Activated CD4-positive, alpha-beta T cell treated with anti-CD3 and anti-CD28 coated beads, Interleukin-10, Interleukin-2, amounts not matched to agents 100 ng/mL and 50 ng/mL, durations not matched to agents 16 hours and 8 hours (primary cell): ENCODE measurements at regions not wholly inside any gene's neighbourhood (a gene's known extent, or its start where the extent isn't known, plus 50 kb on each side); places are given as distances from the start of the nearest gene placed in this dataset.
"Not testable (repeated sequence)": the region's sequence is repeated elsewhere in the genome, so short reads cannot be mapped to it uniquely, and the experiment has no call there.

Experiments used
- DNase-seq: peaks from one replicate; pipeline ENCODE4 v3.0.0-alpha.2; 2020

DNA sequence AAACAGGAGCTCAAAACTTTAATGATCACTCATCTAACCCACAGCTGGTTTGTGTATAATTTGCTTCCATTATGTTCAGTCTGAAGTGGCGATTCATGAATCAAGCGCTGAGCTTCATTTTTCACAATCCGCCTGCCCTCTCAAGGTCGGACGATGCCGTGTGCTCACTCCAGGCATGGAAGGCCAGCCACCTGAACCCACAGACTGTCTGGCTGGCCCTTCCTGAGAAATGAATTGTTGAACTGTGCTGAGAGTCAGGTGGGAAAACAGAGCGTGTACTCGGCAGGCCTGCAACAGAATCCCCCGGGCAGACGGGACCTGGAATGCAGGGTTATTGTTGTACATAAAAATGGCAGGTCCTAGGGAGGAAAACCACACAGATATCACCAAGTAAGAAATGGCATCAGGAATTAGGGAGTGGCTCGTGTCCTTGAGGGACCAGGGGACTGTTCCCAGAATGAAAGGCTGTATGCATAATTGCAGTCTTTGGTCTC, 375.7 kb downstream of the IRX2 start:
- no peak for DNase-seq

DNA sequence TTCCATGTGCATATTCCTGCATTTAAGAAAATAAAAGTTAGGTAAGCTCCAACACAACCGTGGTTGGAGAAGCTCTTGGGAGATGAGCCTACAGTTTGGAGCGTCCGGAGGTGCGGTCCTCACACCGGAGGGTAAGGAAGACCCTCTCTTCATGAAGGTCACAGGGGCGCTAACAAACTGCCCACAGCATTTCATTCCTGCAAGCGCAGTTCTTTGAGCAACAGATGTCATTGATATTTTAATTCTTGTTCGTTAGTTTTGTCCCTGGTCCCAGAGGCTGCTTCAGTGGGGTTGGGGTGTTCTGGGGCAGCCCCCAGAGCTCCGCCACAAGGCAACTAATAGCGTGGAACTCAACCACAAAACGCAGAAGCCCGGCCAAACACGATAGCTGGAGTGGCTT, 376.2 kb downstream of the IRX2 start:
- DNase-seq = no peak

DNA sequence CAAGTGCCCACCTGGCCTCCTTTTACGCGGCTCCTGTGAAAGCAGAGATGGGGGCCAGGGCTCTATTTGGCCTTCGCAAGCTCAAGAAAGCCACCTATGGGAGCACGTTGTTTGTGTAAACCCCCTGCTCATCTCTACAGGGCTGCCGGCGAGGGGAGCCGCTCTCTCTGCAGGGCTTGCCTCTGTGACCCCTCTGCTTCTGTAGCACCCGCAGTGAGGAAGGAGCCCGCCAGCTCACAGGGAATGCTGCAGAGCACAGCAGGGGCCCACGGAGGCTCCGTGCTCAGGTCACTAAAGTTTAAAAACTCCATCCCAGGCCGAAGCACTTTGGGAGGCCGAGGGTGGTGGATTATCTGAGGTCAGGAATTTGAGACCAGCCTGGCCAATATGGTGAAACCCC, 376.8 kb downstream of the IRX2 start:
- DNase-seq = no peak

DNA sequence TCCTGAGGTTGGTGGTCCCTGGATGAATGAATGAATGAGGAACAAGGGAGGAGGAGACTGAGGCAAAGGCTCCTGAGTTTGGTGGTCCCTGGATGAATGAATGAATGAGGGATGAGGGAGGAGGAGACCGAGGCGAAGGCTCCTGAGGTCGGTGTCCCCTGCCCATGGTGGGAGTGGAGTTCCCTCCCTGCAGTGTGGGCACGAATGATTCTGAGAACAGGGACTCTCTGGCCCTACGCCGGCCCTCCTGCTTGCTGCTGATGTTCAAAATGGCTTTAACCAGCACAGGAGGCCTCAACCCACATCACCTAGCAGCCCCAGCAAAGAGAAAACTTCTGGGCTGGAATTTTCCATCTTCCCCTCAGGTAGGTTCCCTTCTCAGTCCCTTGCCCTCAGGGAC, 377.8 kb downstream of the IRX2 start:
- DNase-seq = no peak

DNA sequence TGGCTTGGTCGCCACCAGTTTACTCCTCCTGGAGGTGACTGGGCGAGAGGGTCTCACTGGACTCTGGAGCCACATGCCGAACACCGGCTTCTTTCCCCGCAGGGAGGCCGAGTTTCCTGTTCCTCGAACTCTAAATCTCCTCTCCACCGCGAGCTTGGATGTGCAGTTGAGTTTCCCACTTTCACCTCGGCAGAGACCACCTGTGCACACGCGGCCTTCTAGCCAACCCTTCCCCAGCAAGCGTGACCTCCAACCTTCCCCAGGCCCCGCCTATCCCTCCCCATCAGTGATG, 380.1 kb downstream of the IRX2 start:
- DNase-seq = no peak

DNA sequence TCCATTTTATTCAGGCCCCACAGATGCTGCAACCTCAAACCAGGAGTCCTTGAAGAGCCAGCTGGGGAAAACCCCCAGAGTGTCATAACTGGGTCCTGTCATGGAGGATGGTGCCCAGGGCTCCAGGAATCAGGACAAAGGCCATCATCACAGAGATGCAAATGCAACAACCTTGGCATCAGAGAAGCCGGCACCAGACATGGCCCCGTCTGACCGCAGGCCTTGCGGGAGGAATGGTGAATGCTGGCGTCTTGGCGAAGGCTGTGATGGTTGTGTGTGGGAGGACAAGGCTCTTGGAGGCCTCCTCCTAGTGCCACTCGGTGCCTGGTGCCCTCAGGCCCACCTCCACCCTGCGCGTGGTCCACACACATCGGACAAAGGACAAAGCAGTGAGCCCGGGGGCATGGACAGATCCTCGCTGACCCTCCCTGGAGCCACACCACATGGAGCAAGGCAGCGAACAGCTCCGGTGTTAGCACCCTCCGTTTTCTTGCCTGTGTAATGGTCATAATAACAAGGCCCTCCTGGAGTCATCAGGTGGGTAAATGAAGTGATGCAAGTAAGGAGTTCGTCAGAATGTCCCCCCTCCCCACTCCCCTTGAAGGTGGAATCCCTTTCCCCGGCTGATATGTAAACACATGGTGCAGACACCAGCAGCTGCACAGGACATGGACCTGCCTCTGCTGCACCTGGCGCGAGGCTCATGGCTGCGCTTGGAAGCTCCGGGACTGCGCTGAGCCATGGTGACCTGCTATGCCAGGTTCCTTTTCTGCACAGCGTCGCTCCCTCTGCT, 380.7 kb downstream of the IRX2 start:
- DNase-seq = no peak

DNA sequence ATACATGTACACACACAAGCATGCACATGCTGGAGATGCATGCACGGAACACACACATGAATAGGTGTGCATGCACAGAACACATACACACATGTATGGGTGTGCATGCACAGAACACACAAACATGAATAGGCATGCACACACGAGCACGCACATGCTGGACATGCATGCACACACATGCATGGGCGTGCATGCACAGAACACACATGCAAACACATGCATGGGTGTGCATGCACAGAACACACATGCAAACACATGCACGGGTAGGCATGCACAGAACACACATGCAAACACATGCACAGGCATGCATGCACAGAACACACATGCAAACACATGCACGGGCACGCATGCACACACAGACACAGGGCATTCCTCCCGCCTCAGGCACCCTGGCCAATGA, 382.3 kb downstream of the IRX2 start:
- DNase-seq = no peak

DNA sequence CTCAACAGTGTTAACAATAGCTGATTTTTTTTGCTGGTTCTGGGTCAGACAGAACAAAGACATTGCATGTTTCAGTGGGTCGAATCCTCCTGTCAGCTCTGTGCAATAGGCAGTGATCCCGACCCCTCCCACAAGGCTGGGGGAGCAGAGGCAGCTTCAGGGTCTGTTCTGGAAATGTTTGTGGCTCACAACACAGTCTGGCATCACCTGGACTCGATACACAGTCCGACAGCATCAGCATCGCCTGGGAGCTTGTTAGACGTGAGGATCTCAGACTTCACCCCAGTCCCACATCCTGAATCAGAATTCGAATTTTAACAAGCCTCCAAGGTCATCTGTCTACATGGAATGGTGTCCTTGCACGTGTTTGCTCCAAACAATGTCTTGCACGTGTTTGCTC, 384.7 kb downstream of the IRX2 start:
- DNase-seq = no peak

DNA sequence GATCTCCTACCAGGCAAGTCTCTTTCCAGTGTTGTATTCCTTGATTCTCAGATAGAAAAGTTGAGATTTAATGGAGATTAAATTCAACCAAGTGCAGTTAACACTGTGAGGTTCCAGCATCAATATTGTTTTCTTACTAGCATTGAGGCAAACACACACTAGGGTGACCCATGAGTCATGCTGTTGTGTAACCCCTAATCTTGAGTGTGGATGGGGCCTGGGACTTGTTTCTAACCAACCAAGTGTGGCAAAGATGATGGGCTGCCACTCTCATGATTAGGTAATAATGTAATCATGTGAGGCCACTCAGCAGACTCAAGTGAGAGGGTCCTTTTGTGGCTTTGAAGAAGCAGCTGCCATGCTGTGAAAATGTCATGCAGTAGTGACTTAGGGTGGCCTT, 394.2 kb downstream of the IRX2 start:
- no peak for DNase-seq

DNA sequence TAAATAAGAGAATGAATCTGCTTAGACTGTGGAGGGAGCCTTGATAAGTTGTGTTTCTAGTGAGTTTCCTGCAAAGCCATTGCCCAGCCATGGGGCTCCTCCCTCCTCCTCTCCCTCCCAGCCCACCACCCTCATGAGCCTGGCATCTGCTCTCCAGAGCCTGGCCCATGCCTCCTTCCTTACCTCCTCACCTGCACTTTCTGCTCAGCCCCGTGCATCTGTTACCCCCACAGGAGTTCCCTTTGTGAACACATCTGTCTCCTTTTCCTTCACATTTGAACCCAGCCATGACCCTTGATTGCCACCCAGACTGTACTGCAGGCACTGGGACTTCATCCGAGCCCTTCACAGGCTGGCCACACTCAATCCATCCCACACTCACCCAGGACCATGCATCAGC, 395.6 kb downstream of the IRX2 start:
- DNase-seq = no peak

DNA sequence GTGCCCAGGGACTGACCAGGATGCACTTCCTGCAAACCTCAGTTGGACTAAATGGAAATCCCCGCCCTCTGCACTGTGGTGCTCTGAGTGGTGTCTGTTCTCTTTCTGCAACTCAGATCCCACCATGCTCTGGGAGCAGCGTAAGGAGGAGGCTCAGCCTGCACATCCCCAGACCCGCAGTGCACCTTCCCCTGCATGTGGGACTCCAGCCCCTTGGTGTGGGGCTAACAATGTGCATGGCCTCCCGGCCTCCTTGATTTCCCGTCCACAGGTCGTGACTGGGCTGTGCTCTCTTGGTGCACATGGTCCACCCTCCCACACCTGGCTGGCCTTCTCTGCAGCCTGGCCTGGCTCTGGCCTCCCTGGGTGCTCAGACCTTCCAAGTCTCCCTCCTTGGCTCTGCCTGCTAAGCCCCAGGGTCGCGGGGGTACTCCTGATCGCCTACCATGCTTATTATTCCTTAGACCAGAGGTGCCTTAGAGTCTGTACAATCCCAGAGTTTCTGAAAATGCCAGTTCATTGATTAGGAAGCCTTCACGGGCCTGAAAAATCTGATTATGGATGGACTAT, 397.5 kb downstream of the IRX2 start:
- no peak for DNase-seq

DNA sequence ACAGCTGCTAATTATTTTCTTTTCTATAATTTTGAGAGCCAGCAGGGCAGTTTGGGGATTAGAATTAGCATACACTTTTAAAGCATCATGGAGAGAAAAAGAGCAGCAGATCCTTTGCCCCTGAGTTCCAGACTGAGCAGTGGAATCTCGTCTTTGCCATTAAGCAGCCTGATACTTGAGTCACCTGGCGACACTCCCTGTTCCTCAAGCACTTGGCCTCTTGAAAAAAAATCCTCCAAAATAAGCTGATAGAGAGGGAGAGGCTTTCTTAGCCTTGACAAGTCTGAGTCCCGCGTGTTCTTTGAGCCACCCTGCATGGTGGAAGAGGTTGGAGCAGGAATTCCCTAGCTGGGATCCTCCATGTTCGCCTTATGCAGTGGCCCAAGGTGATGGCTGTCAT, 398.3 kb downstream of the IRX2 start:
- no peak for DNase-seq

DNA sequence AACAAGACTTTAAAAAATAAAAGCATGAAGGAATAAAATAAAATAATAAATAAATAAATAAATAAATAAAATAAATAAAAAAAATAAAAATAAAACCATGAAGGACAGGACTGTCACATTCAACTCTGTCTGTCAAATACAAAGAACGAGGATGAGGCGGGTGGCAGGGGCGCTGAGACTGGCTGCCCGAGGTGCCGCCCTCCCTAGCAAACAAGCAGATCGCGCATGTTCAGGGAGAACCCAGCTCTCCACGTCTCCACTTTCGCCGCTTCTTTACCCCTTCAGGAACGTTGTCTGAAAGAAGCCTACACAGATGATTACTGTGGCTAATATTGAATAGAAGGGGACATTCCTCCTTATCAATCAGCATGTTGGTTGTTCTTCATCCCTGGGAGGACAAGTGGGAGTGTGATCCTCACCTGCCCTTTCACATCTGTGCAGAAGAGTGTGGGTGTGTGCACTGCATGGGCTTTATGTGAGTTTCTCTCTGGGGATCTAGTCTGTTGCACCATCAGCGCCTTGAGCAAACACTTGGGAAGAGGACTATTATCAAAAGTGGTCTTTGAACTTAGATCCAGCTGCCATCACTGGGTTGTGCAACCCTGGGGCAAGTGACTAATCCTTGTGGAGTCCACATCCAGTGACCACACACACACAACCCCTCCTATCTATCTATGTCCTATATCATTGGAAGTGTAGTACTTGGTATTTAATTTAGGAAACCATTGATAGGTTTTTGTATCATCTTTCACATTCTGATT, 399.2 kb downstream of the IRX2 start:
- DNase-seq = no peak

DNA sequence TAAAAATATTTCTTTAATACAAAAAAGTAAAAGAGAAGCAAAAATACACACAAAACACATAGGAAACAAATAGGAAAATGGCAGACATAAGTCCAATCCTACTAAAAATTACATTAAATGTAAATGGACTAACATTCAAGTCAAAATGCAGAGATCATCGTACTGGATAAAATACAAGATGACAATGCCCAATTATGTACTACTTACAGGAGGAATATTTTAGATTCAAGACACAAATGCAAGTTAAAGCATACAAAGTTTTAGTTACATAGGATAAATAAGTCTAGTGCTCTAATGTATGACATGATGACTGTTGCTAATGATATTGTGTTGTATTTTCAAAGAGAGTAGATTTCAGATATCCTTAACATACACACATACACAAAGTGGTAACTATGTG, 401.7 kb downstream of the IRX2 start:
- not testable (repeated sequence) for DNase-seq

DNA sequence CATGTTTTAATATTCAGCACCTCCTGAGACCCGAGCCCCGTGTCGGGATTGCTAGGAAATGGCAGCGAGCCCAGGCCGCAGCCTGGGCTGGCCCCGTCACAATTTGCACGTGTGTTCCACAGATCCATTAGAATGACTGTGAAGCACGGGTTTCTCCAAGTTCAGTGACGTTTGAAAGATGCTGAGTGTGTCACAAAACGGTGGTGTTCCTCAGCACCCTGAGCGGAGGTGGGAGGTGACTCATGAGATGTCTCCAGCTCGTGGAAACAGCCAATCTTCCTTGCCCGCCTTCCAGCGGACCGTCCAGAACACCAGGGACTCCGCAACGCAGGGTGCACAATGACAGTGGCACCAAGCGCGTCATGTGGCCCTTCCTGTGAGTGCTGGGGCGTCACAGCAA, 412.8 kb downstream of the IRX2 start:
- no peak for DNase-seq

DNA sequence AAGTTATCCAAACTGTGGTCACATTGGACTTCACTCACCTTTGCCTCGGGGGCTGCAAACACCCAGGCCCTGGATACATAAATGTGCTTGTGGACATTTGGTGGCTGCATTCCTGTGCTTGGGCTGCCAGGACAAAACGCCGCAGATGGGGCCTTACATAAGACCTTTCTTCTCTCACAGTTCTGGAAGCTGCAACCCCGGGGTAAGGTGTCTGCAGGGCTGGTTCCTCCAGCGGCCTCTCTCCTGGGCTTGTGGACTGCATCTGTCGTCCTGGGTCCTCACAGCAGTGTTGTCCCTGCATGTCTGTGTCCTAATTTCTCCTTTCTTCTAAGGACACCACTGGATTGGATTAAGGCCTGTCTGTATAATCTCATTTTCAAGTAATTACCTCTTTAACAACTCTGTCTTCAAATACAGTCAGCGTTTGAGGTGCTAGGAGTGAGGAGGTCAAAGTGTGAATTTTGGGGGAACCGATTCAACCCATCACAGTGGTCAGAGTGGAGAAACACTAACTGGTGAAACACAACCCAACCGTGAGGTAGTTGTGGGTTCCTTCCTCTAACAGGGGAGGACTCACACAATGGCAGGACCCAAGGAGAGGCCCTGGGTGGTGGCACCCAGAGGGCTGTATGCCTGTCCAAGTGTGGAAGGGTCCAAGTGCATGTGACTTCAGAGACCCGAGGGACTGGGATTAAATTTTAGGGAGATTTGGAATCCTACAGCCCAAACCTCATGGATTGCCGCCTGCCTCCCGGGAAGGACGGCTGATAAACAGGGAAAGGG, 415.6 kb downstream of the IRX2 start:
- no peak for DNase-seq

DNA sequence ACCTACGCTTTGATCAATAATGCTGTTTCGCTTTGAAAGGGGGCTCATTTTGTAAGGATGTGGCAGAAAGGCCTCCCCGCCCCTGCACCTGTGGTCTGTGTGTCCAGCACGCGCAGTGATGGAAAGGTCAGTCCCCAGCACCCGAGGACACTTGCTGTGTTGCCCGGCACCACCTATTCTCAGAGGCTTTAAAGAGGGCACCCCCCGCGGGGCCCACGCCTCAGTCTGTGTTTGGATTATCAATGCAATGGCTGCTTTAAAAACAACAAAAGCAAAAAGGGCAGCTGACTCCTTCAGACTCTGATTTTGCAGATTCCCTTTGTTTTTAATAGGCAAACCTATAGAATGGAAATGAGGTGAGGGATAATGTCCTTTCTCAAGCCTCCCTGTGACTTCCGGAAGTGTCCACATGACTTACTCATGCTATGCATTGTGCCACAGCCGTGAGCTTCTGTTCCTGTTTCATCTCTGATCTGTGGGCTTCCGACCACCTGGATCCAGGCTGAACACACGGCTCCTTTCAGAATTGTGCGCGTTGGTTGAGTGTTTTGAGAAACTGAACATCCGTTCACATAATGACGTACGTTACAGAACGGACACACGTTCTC, 416.2 kb downstream of the IRX2 start:
- DNase-seq = no peak

DNA sequence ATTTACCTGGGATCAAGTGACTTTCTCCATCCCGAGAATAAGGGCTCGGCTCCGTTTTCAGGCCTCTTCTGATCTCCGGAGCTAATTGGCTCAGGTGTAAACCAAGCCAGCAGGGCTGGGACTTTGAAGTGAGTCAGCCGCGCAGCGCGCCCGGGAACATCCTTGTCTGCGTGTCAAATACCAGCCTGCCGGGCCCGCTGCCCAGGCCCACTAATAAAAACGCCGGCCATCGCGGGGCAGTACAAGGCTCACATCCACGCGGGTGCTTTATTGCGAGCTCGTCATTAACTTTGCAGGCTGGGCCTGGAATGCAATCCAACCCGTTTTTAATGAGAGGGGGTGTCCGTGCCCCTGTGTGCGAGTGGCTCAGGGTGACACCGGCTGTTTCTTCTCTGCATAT, 416.8 kb downstream of the IRX2 start:
- DNase-seq = no peak

DNA sequence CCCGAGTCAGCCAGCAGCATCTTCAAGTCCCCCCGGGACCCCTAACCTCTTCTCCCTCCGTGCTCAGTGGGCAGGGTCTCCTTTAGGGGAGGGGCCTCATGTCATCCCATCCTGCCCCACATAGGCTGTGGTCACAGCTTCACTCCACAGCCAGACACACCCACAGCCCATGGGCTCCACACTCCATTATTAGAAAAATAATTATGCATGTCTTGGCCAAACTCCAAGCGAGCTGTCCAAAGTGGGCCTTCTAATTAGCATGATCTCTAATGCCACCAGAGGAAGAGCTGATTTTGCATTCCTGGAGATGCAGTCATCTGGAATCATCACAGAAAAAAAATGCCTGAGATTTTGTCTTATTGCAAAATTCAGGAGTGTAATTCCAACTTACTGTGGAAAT, 418.2 kb downstream of the IRX2 start:
- no peak for DNase-seq

DNA sequence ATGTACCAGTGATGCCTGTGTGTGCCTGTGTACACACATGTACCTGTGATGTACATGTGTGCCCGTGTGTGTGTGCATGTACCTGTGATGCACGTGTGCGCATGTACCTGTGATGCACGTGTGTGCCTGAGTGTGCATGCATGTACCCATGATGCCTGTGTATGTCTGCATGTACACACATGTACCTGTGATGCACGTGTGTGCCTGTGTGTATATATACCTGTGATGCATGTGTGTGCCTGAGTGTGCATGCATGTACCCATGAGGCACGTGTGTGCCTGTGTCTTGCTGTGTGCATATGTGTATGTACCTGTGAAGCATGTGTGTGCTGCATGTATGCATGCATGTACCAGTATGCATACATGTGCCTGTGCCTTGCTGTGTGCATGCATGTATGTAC, 419.0 kb downstream of the IRX2 start:
- DNase-seq = no peak

DNA sequence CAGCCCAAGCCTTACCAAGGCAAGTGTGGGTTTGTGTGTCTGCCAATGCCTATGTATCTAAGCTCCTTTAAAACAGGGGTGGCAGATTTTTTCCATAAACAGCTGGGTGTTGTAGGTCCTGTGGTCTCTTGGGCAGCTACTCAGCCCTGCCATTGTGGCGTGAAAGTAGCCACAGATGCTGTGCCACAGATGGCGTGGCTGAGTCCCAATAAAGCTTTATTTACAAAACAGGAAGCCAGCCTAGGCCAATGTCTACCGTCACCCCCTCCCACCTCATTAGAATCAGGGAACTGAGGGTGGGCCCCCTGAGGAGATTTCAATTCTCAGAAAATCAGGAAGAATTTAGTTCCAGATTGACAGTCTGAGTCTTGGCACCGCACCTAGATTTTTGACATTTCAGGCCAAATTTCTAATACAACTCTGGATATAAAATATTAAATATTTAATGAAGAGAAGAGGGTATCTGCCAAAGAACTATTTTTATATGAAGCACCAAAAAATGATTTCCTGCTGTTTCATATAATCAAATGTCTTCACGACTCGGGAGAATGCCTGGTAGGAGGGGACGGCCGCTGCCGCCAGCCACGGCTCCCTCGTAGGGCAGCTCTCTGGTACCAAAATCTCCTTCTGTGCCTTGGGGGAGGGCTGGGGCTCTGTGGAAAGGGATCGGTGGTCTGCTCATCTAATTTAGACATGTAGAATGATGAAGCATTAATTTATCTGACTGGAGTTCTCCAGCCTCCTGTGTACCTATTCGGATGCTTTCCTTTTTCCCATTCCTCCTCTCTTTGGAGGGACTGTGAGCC, 420.9 kb downstream of the IRX2 start:
- DNase-seq = no peak

DNA sequence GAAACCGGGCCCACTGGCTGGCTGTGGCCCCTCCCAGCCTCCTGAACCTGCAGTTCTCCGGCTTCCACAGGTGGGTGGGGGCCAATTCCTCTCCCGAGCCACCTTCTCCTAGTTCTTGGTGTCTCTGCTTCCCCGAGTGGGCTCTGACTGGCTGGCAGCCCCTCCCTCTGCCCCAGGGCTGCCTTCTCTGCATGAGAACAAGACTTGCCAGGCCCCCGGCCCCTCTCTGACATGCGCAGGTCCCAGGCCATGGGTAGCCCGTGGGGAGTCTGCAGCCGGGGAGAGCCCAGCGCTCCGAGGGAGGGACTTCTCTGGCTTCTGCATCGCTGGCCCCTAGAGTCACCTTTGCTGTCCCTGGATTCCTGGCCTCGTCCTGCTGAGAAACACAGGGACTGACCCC, 421.7 kb downstream of the IRX2 start:
- no peak for DNase-seq
